Vagina (tissue), 2 donors: ENCODE measurements at regions not wholly inside any gene's neighbourhood (a gene's known extent, or its start where the extent isn't known, plus 50 kb on each side); places are given as distances from the start of the nearest gene placed in this dataset.

Experiments used
- DNase-seq, 2 donors: peaks; one replicate each; pipeline ENCODE4 v3.0.0-alpha.2; 2017; ENCODE audit errors: extremely low spot score in 2 of 2
- H3K27ac ChIP-seq: fragments of 200-600 bp; sonication (generic); one replicate; pipeline ENCODE4 v1.5.1; 2019
- H3K27me3 ChIP-seq: fragments of 200-600 bp; sonication (generic); one replicate; pipeline ENCODE4 v1.5.1; 2019
- H3K36me3 ChIP-seq, 2 donors: fragments of 200-600 bp; sonication (generic); one replicate each; pipeline ENCODE4 v1.5.1; 2017 to 2019
- H3K4me1 ChIP-seq: fragments of 200-600 bp; sonication (generic); one replicate; pipeline ENCODE4 v1.5.1; 2019
- H3K4me3 ChIP-seq, 2 donors: fragments of 200-600 bp; sonication (generic); 1 replicate in 1 of 2; 2 replicates in 1 of 2; pipeline ENCODE4 v1.5.1; 2016 to 2019
- H3K9me3 ChIP-seq: fragments of 200-600 bp; sonication (generic); one replicate; pipeline ENCODE4 v1.5.1; 2019
- POLR2A ChIP-seq, 2 donors: fragments of 450-650 bp; IDR thresholded peaks; one replicate each; pipeline ENCODE4 v1.6.1; 2017; ENCODE audit warnings: antibody characterized with exemption in 2 of 2, mild to moderate bottlenecking in 2 of 2, moderate library complexity in 2 of 2
- POLR2AphosphoS5 ChIP-seq, 2 donors: sonication (generic); formaldehyde crosslinking; IDR thresholded peaks; one replicate each; pipeline ENCODE4 v1.9.0; 2017; ENCODE audit warnings: antibody characterized with exemption in 2 of 2, mild to moderate bottlenecking in 2 of 2, low read depth in 1 of 2; ENCODE audit not compliant: insufficient read depth in 1 of 2
- intact Hi-C: fragments of 100-400 bp; cut with DNase I; formaldehyde crosslinking; loops from one replicate; pipeline ENCODE4 v1.15.1; 2023
- TF ChIP-seq, protein P1 (sequence below), 3 experiments: fragments of 450-650 bp in 2 of 3; fragments of 200-600 bp in 1 of 3; sonication (generic) in 1 of 3; IDR thresholded peaks; one replicate each; pipeline ENCODE4 v1.5.1; 2017 to 2019; ENCODE audit warnings: antibody characterized with exemption in 3 of 3, mild to moderate bottlenecking in 2 of 3, moderate library complexity in 2 of 3

DNA sequence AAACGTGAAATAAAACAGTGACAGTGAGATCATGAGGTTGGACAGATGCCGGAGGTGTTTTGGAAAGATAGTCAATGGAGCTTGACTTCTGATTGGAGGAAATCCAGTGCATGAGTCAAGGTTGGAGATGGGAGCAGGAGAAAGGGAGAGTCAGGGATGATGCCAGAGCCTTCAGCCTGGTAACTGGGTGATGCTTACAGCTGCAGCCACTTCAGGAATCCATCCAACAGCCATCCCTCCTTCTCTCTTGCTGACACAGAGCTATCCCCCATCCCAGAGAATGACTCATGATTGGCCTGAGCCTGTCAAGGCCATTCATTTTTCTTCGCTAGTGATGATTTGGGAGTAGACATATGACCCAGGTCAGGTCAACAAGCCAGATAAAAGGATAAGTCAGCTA is 112.8 kb downstream of the SAMD5 start:
- H3K4me1 ChIP-seq, result no peaks in the 10 kb centered on the region
- no peak overlapping the region for H3K4me3 ChIP-seq
- H3K36me3 ChIP-seq, result no peaks in the 10 kb centered on the region
- intact Hi-C loops, result no loop called here
- no peaks in the 10 kb centered on the region for H3K9me3 ChIP-seq
- H3K27ac ChIP-seq, result no peak overlapping the region
- no peak for DNase-seq
- H3K27me3 ChIP-seq, result no peaks in the 10 kb centered on the region
- TF ChIP-seq, protein P1, sequence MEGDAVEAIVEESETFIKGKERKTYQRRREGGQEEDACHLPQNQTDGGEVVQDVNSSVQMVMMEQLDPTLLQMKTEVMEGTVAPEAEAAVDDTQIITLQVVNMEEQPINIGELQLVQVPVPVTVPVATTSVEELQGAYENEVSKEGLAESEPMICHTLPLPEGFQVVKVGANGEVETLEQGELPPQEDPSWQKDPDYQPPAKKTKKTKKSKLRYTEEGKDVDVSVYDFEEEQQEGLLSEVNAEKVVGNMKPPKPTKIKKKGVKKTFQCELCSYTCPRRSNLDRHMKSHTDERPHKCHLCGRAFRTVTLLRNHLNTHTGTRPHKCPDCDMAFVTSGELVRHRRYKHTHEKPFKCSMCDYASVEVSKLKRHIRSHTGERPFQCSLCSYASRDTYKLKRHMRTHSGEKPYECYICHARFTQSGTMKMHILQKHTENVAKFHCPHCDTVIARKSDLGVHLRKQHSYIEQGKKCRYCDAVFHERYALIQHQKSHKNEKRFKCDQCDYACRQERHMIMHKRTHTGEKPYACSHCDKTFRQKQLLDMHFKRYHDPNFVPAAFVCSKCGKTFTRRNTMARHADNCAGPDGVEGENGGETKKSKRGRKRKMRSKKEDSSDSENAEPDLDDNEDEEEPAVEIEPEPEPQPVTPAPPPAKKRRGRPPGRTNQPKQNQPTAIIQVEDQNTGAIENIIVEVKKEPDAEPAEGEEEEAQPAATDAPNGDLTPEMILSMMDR (IDR thresholded peaks at IDR 0.05), result no peak
- no peak for TF ChIP-seq POLR2AphosphoS5 (IDR thresholded peaks at IDR 0.05; ENCODE audit: insufficient read depth in 1 of 2, low read depth in 1 of 2)

DNA sequence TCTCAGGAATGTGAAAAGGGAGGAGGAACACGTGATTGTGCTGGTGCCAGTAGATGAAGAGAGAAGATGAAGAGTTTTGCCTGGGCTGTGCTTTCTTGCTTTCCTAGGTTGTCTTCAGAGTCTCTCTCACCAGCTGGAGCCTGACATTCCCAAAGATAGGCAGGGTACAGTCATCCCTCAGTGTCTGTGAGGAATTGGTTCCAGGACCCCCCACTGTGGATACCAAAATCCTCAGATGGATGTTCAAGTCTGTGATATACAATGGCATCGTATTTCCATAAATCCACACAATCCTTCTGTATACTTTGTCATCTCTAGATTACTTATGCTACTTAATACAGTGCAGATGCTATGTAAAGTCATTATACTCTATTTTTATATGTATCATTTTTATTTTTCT is 113.5 kb downstream of the SAMD5 start:
- H3K4me1 ChIP-seq, result no peaks in the 10 kb centered on the region
- H3K9me3 ChIP-seq, result no peaks in the 10 kb centered on the region
- no peak overlapping the region for H3K4me3 ChIP-seq
- no peaks in the 10 kb centered on the region for H3K36me3 ChIP-seq
- no peak for TF ChIP-seq POLR2A (IDR thresholded peaks at IDR 0.05)
- no peak for TF ChIP-seq POLR2AphosphoS5 (IDR thresholded peaks at IDR 0.05; ENCODE audit: insufficient read depth in 1 of 2, low read depth in 1 of 2)
- TF ChIP-seq, protein P1 (IDR thresholded peaks at IDR 0.05), result no peak
- DNase-seq, result no peak
- intact Hi-C loops, result no loop called here
- H3K27me3 ChIP-seq, result no peaks in the 10 kb centered on the region
- no peak overlapping the region for H3K27ac ChIP-seq

DNA sequence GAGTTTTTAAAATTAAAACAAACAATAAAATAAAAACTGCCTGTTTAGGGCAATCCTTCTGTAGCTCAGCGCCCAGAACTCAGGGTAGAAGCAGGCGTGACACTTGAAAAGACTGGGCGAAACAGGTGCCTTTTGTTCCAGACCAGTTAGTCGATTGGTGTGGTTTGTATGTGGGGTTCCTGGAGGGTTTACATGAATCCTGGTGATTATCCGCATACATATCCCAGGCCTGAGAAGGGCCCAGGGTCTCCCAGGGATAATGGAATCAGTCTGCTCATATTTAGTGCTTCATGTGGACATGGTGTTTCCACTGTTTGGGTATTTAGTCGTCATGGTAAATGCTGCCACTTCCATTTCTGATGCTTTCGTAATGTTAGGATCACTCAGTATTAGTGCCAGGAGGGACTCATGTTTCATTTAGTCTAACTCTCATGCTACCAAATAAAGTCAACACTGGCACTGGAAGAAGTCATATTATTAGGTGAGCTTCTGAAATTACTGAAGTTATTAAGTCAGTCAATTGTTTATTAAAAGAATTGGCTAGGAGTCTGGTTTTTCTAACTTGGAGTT is 116.5 kb downstream of the SAMD5 start:
- no peak for DNase-seq
- intact Hi-C loops, result no loop called here
- H3K9me3 ChIP-seq, result no peaks in the 10 kb centered on the region
- no peaks in the 10 kb centered on the region for H3K27me3 ChIP-seq
- no peak overlapping the region for H3K4me3 ChIP-seq
- no peaks in the 10 kb centered on the region for H3K36me3 ChIP-seq
- no peak overlapping the region for H3K27ac ChIP-seq
- no peak for TF ChIP-seq POLR2A (IDR thresholded peaks at IDR 0.05)
- TF ChIP-seq POLR2AphosphoS5 (IDR thresholded peaks at IDR 0.05; ENCODE audit: insufficient read depth in 1 of 2, low read depth in 1 of 2), result no peak
- TF ChIP-seq, protein P1 (IDR thresholded peaks at IDR 0.05), result no peak
- H3K4me1 ChIP-seq, result no peaks in the 10 kb centered on the region

DNA sequence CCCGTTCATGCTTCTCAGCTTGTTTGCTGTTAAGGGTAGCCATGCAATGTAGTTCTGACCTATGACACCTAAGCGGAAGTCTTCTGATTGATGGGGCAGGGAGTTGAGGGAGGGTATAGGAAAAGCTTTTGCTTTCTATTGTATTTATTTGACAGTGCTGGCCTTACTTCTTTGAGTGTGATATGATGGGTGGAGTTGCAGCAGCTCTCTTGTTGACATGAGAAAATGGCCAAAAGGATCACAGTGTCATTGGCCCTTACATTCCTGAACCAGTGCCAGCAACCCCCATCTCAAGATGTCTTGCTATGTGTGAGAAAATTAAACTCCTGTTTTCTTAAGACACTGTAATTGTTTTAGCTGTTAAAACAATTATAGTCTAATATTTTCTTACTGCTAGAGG is 117.5 kb downstream of the SAMD5 start:
- H3K27me3 ChIP-seq, result no peaks in the 10 kb centered on the region
- H3K27ac ChIP-seq, result no peak overlapping the region
- H3K9me3 ChIP-seq, result no peaks in the 10 kb centered on the region
- TF ChIP-seq, protein P1 (IDR thresholded peaks at IDR 0.05), result no peak
- no peak for TF ChIP-seq POLR2A (IDR thresholded peaks at IDR 0.05)
- TF ChIP-seq POLR2AphosphoS5 (IDR thresholded peaks at IDR 0.05; ENCODE audit: insufficient read depth in 1 of 2, low read depth in 1 of 2), result no peak
- H3K36me3 ChIP-seq, result no peaks in the 10 kb centered on the region
- no peak for DNase-seq
- intact Hi-C loops, result no loop called here
- H3K4me1 ChIP-seq, result no peaks in the 10 kb centered on the region
- H3K4me3 ChIP-seq, result no peak overlapping the region

DNA sequence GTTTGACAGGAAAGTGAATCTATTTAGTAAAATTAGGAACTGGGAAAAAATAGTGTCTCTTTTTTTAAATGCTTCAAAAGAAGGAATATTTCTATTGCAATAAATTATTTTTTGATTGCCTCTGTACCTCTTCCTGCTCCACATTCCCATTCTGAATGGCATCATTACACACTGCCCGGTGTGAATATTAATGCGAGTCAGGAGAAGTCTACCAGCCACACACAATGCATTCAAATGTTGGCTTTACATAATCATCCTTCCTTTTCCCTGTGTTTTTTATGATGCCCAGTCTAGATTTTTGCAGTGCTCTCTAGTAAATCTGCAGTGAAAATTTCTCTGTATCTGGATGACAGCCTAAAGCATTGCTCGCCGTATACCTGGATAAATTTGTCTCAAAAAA is 118.9 kb downstream of the SAMD5 start:
- no peaks in the 10 kb centered on the region for H3K4me1 ChIP-seq
- TF ChIP-seq POLR2AphosphoS5 (IDR thresholded peaks at IDR 0.05; ENCODE audit: insufficient read depth in 1 of 2, low read depth in 1 of 2) (no peak), POLR2A (IDR thresholded peaks at IDR 0.05) (no peak)
- TF ChIP-seq, protein P1 (IDR thresholded peaks at IDR 0.05), result no peak
- no peaks in the 10 kb centered on the region for H3K9me3 ChIP-seq
- H3K27me3 ChIP-seq, result no peaks in the 10 kb centered on the region
- no peaks in the 10 kb centered on the region for H3K36me3 ChIP-seq
- intact Hi-C loops, result no loop called here
- no peak overlapping the region for H3K4me3 ChIP-seq
- no peak for DNase-seq
- no peak overlapping the region for H3K27ac ChIP-seq
